ENCODE measurements at regions not wholly inside any gene's neighbourhood (a gene's known extent, or its start where the extent isn't known, plus 50 kb on each side); places are given as distances from the start of the nearest gene placed in this dataset.

DNA sequence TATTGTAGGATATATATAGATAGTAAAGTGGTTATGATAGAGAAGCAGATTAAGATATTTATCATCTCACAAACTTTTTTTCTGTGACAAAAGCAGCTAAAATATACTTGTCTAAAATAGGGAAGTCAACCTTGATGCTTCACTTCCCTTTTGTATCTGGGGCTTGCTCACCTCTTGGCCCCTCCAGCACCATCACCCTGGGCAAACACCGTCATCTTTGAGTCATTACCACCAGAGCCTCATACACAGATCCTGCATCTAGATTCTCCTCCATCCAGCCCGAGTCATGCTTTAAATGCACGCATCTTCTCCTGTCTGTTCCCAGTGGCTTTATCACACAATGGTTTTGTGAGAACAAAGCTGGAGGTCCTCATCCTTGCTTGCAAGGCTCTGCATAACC, 1062.7 kb upstream of the EEF2KMT start:
- DNase-seq: no peak
- no peak for TF ChIP-seq CTCF (IDR thresholded peaks at IDR 0.05 in 8 of 11, conservative IDR thresholded peaks at IDR 0.05 in 3 of 11)
- TF ChIP-seq POLR2A (IDR thresholded peaks at IDR 0.05): no peak
- intact Hi-C loops (cut with DNase I; ENCODE audit: low total_unique reads): no loop called here
- H3K27me3 ChIP-seq (replicated peaks in 1 of 7): no peaks in the 10 kb centered on the region
- no peaks in the 10 kb centered on the region for H3K36me3 ChIP-seq
- H3K4me1 ChIP-seq: no peaks in the 10 kb centered on the region
- 80 to 92% (median 82%) methylated on average over 3 of the region's 3 CpGs for WGBS, 5 donors
- no peak overlapping the region for H3K4me3 ChIP-seq
- H3K27ac ChIP-seq: no peak overlapping the region
- H3K9me3 ChIP-seq: peaks cover 0 to 13% (median 0%) of the 10 kb centered on the region in 8 donors

DNA sequence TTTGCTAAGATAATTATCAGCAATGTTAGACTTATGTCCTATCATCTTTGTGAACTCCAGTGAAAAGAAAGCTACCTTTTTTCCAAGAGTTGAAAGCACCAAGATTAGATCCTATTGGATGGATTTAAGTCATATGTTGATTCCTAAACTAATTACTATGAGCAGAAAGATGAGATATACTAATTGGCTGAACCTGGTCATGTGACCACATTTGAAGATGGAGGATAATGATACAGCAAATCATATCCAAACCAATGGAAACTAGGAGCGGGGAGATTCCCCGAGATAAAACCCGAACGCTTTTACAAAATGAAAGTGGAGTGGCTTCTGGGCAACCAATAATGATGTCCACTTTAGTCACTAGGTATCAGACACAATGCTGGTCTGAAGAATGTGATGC, 1060.2 kb upstream of the EEF2KMT start:
- H3K27me3 ChIP-seq (replicated peaks in 1 of 7): no peaks in the 10 kb centered on the region
- H3K4me3 ChIP-seq: no peak overlapping the region
- no peak overlapping the region for H3K27ac ChIP-seq
- DNase-seq: no peak
- H3K36me3 ChIP-seq: no peaks in the 10 kb centered on the region
- intact Hi-C loops (cut with DNase I; ENCODE audit: low total_unique reads): no loop called here
- WGBS, 5 donors: 90 to 99% (median 96%) methylated on average over 4 of the region's 4 CpGs
- H3K9me3 ChIP-seq: peaks cover 0 to 13% (median 0%) of the 10 kb centered on the region in 8 donors
- no peak for TF ChIP-seq POLR2AphosphoS5 (IDR thresholded peaks at IDR 0.05)
- TF ChIP-seq CTCF (IDR thresholded peaks at IDR 0.05 in 8 of 11, conservative IDR thresholded peaks at IDR 0.05 in 3 of 11): no peak
- TF ChIP-seq POLR2A (IDR thresholded peaks at IDR 0.05): no peak
- no peaks in the 10 kb centered on the region for H3K4me1 ChIP-seq

GRCh38 chr16:6155271-6155670, 1057.7 kb upstream of the EEF2KMT start:
- H3K4me3 ChIP-seq: no peak overlapping the region
- intact Hi-C loops (cut with DNase I; ENCODE audit: low total_unique reads): no loop called here
- TF ChIP-seq POLR2A (IDR thresholded peaks at IDR 0.05): no peak
- TF ChIP-seq CTCF (IDR thresholded peaks at IDR 0.05 in 8 of 11, conservative IDR thresholded peaks at IDR 0.05 in 3 of 11): no peak
- TF ChIP-seq POLR2AphosphoS5 (IDR thresholded peaks at IDR 0.05): no peak

DNA sequence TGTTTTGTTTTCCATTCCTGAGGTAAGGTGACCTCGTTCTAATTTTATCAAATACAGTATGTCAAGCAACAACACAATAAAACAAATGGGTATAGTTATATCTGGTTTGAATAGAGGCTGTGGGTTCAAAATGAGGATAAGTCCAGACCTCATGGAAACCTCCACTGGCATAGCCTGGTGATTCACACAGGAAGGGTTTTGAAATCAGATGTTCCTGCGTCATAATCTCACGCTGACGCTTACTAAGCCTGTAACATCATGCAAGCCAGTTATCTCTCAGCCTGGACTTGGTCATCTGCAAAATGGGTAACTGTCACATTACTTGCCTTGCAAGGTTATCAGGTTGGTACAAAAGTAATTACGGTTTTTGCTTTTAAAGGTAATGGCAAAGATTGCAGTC, 1056.3 kb upstream of the EEF2KMT start:
- H3K27ac ChIP-seq: no peak overlapping the region
- 80 to 92% (median 87%) methylated on average over 5 of the region's 5 CpGs for WGBS, 5 donors
- TF ChIP-seq CTCF (IDR thresholded peaks at IDR 0.05 in 8 of 11, conservative IDR thresholded peaks at IDR 0.05 in 3 of 11) (no peak), POLR2A (IDR thresholded peaks at IDR 0.05) (no peak), POLR2AphosphoS5 (IDR thresholded peaks at IDR 0.05) (no peak)
- H3K4me1 ChIP-seq: no peaks in the 10 kb centered on the region
- no peaks in the 10 kb centered on the region for H3K27me3 ChIP-seq (replicated peaks in 1 of 7)
- intact Hi-C loops (cut with DNase I; ENCODE audit: low total_unique reads): no loop called here
- H3K36me3 ChIP-seq: no peaks in the 10 kb centered on the region
- H3K4me3 ChIP-seq: no peak overlapping the region
- peaks cover 0 to 6% (median 0%) of the 10 kb centered on the region in 8 donors for H3K9me3 ChIP-seq
- DNase-seq: no peak

More at GRCh38 chr16:6155271-6155670, 1057.7 kb upstream of the EEF2KMT start:
- Histone ChIP-seq H3K9me3 (peaks cover 0 to 6% (median 0%) of the 10 kb centered on the region in 8 donors), H3K4me1 (no peaks in the 10 kb centered on the region), H3K27ac (no peak overlapping the region), H3K36me3 (no peaks in the 10 kb centered on the region), H3K27me3 (replicated peaks in 1 of 7) (no peaks in the 10 kb centered on the region)
- WGBS, 5 donors: 82 to 93% (median 90%) methylated on average over 9 of the region's 9 CpGs
- DNase-seq: no peak
